Ovary (tissue), 7 donors: ENCODE measurements at regions not wholly inside any gene's neighbourhood (a gene's known extent, or its start where the extent isn't known, plus 50 kb on each side); places are given as distances from the start of the nearest gene placed in this dataset.

Experiments
- DNase-seq, 5 donors: peaks; one replicate each; pipeline ENCODE4 v3.0.0-alpha.2; 2019 to 2020
- H3K27ac ChIP-seq, 2 donors: fragments of 200-600 bp; one replicate each; pipeline versions ENCODE4 v1.5.1 to v1.8.0; 2019 to 2022
- H3K27me3 ChIP-seq: fragments of 200-600 bp; one replicate; pipeline ENCODE4 v1.8.0; 2022
- H3K36me3 ChIP-seq: fragments of 200-600 bp; sonication (generic); one replicate; pipeline ENCODE4 v1.5.1; 2019
- H3K4me1 ChIP-seq: one replicate; pipeline ENCODE4 v1.8.1; 2013; ENCODE audit warnings: mild to moderate bottlenecking, moderate library complexity; ENCODE audit not compliant: insufficient read depth
- H3K4me3 ChIP-seq: fragments of 200-600 bp; sonication (generic); one replicate; pipeline ENCODE4 v1.5.1; 2017
- H3K9me3 ChIP-seq, 2 donors: fragments of 200-600 bp in 1 of 2; sonication (generic) in 1 of 2; one replicate each; pipeline versions ENCODE4 v1.5.1 to v1.8.1; 2013 to 2019; ENCODE audit warnings: mild to moderate bottlenecking in 1 of 2, moderate library complexity in 1 of 2
- EP300 ChIP-seq: sonication (generic); formaldehyde crosslinking; IDR thresholded peaks from one replicate; pipeline ENCODE4 v1.6.1; 2017; ENCODE audit warnings: antibody characterized with exemption
- POLR2A ChIP-seq: fragments of 450-650 bp; IDR thresholded peaks from one replicate; pipeline ENCODE4 v1.6.1; 2017; ENCODE audit warnings: antibody characterized with exemption, mild to moderate bottlenecking, moderate library complexity
- WGBS, 3 donors: extraction: QIAGEN DNeasy Blood & Tissue Kit in 1 of 3; methylation state at CpG; one replicate each; pipeline versions ENCODE4 v1.1.5 to v1.1.7; 2013 to 2017; 5-methylcytosine and 5-hydroxymethylcytosine counted together
- intact Hi-C, 4 donors: fragments of 100-400 bp; cut with DNase I; formaldehyde crosslinking; loops; one replicate each; pipeline versions ENCODE4 v1.11.0 to v1.15.1; 2022 to 2023
- TF ChIP-seq, protein P1 (sequence below), 3 donors: fragments of 450-650 bp in 2 of 3; fragments of 200-600 bp in 1 of 3; IDR thresholded peaks; one replicate each; pipeline versions ENCODE4 v1.5.1 to v1.8.0; 2016 to 2022; ENCODE audit warnings: antibody characterized with exemption in 3 of 3, mild to moderate bottlenecking in 1 of 3
- donor health status: DM: no; HTN: no; CAD: no; lungs with moderate emphysema.
- donor health status: DM: no; HTN: no; CAD: no.
- donor health status: Bipolar disorder and iron deficiency.
- donor health status: DM: no; HTN: no; CAD: no.
- donor health status: DM: yes; HTN: yes; CAD: no.

DNA sequence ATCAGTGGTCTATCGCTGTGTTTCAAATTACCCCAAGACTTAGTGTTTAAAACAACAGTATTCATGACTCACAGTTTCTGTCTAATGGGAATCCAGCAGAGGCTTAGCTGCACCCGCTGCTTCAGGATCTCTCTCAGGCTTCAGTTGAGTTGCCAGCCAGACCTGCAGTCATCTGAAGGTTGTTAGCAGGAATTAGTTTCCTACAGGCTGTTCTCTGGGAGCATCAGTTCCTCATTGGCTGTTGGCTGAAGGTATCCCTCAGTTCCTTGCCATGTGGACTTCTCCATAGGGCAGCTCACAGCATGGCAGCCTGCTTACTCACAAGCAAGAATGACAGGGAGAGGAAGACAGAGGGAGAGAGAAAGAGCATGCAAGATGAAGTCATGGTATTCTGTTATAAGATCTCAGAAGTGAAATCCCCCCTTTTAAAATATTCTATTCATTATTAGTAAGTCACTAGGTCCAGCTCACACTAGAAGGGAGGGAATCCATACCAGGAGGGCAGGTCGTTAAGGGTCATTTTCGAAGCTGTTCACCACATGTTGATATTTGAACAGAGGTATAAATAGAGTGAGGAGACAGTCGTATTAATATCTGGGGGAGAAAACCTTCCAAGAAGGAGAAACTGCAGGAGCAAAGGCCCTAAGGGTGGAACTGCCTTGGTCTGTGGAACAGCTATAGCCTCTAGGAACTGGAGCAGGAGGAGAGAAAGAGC lies 473.9 kb upstream of the PPP2R3A start:
- TF ChIP-seq, protein P1, sequence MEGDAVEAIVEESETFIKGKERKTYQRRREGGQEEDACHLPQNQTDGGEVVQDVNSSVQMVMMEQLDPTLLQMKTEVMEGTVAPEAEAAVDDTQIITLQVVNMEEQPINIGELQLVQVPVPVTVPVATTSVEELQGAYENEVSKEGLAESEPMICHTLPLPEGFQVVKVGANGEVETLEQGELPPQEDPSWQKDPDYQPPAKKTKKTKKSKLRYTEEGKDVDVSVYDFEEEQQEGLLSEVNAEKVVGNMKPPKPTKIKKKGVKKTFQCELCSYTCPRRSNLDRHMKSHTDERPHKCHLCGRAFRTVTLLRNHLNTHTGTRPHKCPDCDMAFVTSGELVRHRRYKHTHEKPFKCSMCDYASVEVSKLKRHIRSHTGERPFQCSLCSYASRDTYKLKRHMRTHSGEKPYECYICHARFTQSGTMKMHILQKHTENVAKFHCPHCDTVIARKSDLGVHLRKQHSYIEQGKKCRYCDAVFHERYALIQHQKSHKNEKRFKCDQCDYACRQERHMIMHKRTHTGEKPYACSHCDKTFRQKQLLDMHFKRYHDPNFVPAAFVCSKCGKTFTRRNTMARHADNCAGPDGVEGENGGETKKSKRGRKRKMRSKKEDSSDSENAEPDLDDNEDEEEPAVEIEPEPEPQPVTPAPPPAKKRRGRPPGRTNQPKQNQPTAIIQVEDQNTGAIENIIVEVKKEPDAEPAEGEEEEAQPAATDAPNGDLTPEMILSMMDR (IDR thresholded peaks at IDR 0.05) = no peak
- TF ChIP-seq EP300 = no peak
- TF ChIP-seq POLR2A = no peak
- Histone ChIP-seq H3K27me3 (no peaks in the 10 kb centered on the region), H3K4me1 (no peaks in the 10 kb centered on the region), H3K9me3 (no peaks in the 10 kb centered on the region), H3K36me3 (no peaks in the 10 kb centered on the region), H3K27ac (no peak overlapping the region), H3K4me3 (no peak overlapping the region)
- DNase-seq = no peak
- 52 to 65% (median 55%) methylated on average over 5 of the region's 5 CpGs for WGBS, 3 donors
- intact Hi-C loops = no loop called here

DNA sequence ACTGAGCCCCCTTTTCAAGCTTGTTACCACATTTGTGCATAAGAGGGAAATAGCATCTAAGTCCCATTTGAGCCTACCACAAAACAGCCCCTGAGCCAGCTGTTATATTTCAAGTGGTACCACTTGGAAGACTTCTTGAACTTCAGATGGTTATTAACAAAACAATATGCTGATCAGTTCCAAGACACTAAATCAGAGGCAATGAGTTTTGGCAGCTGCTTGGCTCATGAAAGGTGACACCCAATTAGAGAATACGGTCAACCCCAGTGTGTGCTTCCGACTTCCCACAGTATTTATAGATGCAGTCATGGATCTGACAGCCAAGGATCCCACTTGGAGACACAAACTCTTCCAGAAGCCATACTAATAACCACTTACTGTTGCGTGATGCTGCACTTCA lies 469.6 kb upstream of the PPP2R3A start:
- H3K9me3 ChIP-seq = no peaks in the 10 kb centered on the region
- intact Hi-C loops = no loop called here
- H3K27ac ChIP-seq = no peak overlapping the region
- no peaks in the 10 kb centered on the region for H3K36me3 ChIP-seq
- no peak for DNase-seq
- TF ChIP-seq, protein P1 (IDR thresholded peaks at IDR 0.05) = no peak
- TF ChIP-seq EP300 (no peak), POLR2A (no peak)
- no peak overlapping the region for H3K4me3 ChIP-seq
- H3K4me1 ChIP-seq = no peaks in the 10 kb centered on the region
- no peaks in the 10 kb centered on the region for H3K27me3 ChIP-seq
- 19 to 30% (median 21%) methylated on average over 3 of the region's 3 CpGs for WGBS, 3 donors

DNA sequence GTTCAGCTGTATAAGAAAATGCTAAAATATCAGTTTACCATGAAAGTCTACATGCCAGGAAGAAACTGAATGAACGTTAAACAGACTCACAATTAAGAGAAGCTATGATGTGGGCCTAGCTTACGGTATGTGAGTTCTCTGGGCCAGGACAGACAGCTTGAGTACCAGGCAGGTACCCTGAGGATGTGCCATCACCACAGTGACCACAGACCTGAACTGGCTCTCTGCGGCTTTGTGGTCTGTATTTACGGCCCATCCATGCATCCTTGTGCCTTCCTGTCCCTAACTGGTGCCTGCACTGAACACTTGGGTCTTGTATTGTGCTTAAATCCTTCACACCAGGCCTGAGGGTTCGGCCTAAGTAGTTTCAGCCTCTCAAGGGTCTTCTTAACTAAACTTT lies 467.5 kb upstream of the PPP2R3A start:
- H3K27me3 ChIP-seq = no peaks in the 10 kb centered on the region
- H3K36me3 ChIP-seq = no peaks in the 10 kb centered on the region
- DNase-seq = no peak
- no peaks in the 10 kb centered on the region for H3K9me3 ChIP-seq
- H3K4me1 ChIP-seq = no peaks in the 10 kb centered on the region
- WGBS, 3 donors = 77 to 95% (median 85%) methylated on average over 5 of the region's 5 CpGs
- no peak overlapping the region for H3K27ac ChIP-seq
- no peak overlapping the region for H3K4me3 ChIP-seq
- intact Hi-C loops = no loop called here
- TF ChIP-seq POLR2A (no peak), EP300 (no peak)
- TF ChIP-seq, protein P1 (IDR thresholded peaks at IDR 0.05) = no peak

DNA sequence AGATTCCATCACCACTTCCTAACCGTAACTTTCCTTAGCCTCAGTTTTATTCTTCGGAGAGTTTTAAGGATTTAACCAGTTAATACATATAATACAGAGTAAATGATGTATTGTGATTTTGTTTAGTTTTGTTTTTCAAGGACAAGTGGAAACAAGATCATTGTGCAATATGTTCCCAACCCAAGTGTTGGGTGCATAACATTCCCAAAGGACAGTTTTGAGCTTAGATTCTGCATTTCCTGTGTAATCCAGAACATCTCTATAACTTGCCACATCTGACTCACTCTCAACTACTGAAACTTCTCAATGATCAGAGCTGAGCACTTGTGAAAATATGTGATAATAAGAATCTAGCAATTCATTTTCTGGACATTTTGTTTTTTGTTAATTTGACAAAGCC lies 466.1 kb upstream of the PPP2R3A start:
- no peaks in the 10 kb centered on the region for H3K36me3 ChIP-seq
- WGBS, 3 donors = 92 to 93% (median 92%) methylated on average over 2 of the region's 2 CpGs
- no peak for TF ChIP-seq POLR2A
- no peak for TF ChIP-seq EP300
- H3K4me3 ChIP-seq = no peak overlapping the region
- intact Hi-C loops = no loop called here
- no peaks in the 10 kb centered on the region for H3K9me3 ChIP-seq
- no peak overlapping the region for H3K27ac ChIP-seq
- H3K4me1 ChIP-seq = peaks cover 3% of the 10 kb centered on the region
- DNase-seq = no peak
- H3K27me3 ChIP-seq = no peaks in the 10 kb centered on the region

DNA sequence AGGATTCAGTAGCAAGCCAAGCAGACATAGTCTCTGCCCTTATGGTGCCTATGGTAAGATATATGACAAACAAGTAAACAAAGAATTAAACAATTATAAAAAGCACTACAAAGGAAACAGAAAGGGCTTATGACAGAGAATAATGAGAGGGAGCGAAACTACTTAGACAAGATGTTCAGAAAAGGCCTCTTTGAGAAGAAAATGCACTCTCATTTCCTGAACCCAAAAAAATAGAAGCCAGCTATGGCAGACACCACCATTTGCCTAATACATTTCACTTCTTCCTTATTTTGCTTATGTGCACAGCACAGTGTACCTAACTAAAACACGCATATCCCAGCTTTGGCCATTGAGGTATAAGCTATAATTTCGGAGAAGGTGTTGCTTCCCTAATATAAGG lies 465.5 kb upstream of the PPP2R3A start:
- DNase-seq = no peak
- Histone ChIP-seq H3K4me1 (peaks cover 3% of the 10 kb centered on the region), H3K9me3 (no peaks in the 10 kb centered on the region), H3K27ac (no peak overlapping the region), H3K27me3 (no peaks in the 10 kb centered on the region), H3K36me3 (no peaks in the 10 kb centered on the region), H3K4me3 (no peak overlapping the region)
- 84 to 92% (median 91%) methylated on average over 3 of the region's 3 CpGs for WGBS, 3 donors
- TF ChIP-seq, protein P1 (IDR thresholded peaks at IDR 0.05) = no peak
- TF ChIP-seq EP300 = no peak
- no peak for TF ChIP-seq POLR2A
- intact Hi-C loops = no loop called here
